Heart right ventricle (tissue), 16 donors: ENCODE measurements at regions not wholly inside any gene's neighbourhood (a gene's known extent, or its start where the extent isn't known, plus 50 kb on each side); places are given as distances from the start of the nearest gene placed in this dataset.

Experiments
- ATAC-seq, 8 donors: fragments of 200-7000 bp; cut with Tn5 transposase; one replicate each; pipeline ENCODE4 v1.9.1; 2020; ENCODE audit warnings: mild to moderate bottlenecking in 8 of 8, moderate library complexity in 8 of 8, moderate number of reproducible peaks in 1 of 8
- DNase-seq, 2 donors: peaks; one replicate each; pipeline ENCODE4 v3.0.0-alpha.2; 2020
- H3K27ac ChIP-seq, 10 donors: fragments of 200-600 bp; sonication (generic) in 2 of 10; one replicate each; pipeline versions ENCODE4 v1.5.0 to v1.8.0; 2020 to 2022; ENCODE audit warnings: mild to moderate bottlenecking in 3 of 10
- H3K27me3 ChIP-seq, 7 donors: fragments of 200-600 bp; one replicate each; pipeline ENCODE4 v1.8.0; 2021 to 2022; ENCODE audit warnings: mild to moderate bottlenecking in 2 of 7
- H3K36me3 ChIP-seq, 9 donors: fragments of 200-600 bp; sonication (generic) in 1 of 9; one replicate each; pipeline versions ENCODE4 v1.5.0 to v1.8.0; 2020 to 2022; ENCODE audit warnings: mild to moderate bottlenecking in 2 of 9
- H3K4me1 ChIP-seq, 9 donors: fragments of 200-600 bp; sonication (generic) in 1 of 9; one replicate each; pipeline versions ENCODE4 v1.5.0 to v1.8.0; 2020 to 2022; ENCODE audit warnings: mild to moderate bottlenecking in 4 of 9
- H3K4me3 ChIP-seq, 10 donors: fragments of 200-600 bp; sonication (generic) in 2 of 10; one replicate each; pipeline versions ENCODE4 v1.5.0 to v1.8.0; 2020 to 2022; ENCODE audit warnings: mild to moderate bottlenecking in 7 of 10, moderate library complexity in 2 of 10
- H3K9me3 ChIP-seq, 11 donors: fragments of 200-600 bp in 10 of 11; sonication (generic) in 2 of 11; one replicate each; pipeline versions ENCODE4 v1.5.0 to v1.8.0; 2013 to 2022; ENCODE audit warnings: mild to moderate bottlenecking in 2 of 11, control low read depth in 1 of 11, moderate library complexity in 1 of 11
- CTCF ChIP-seq, 9 donors: fragments of 200-600 bp; sonication (generic) in 2 of 9; IDR thresholded peaks; one replicate each; pipeline versions ENCODE4 v1.5.0 to v1.8.0; 2021 to 2022; ENCODE audit warnings: antibody characterized with exemption in 9 of 9, mild to moderate bottlenecking in 5 of 9, moderate library complexity in 1 of 9
- WGBS, 2 donors: extraction: QIAGEN DNeasy Blood & Tissue Kit; methylation state at CpG; one replicate each; pipeline ENCODE4 v1.1.7; 2013; ENCODE audit warnings: inconsistent platforms in 1 of 2; 5-methylcytosine and 5-hydroxymethylcytosine counted together
- intact Hi-C, 10 donors: fragments of 100-400 bp; cut with DNase I; formaldehyde crosslinking; loops; one replicate each; pipeline versions ENCODE4 v1.11.1 to v1.14.2; 2022
- donor health status: Arrhythmogenic right ventricular cardiomyopathy.
- donor health status: ischemic (EF 13 %, LVEDD 7.1; RV severe dilation, severe dysfunction).
- donor health status: healthy with polysubstance abuse.
- donor health status: DM: no; HTN: yes; CAD: no.
- donor health status: DM: no; HTN: no; CAD: no.
- donor health status: ischemic (EF 25% LVEDD 6.9; RV normal size, moderate dysfunction).
- donor health status: ischemic (EF 25% LVEDD 5.7; RV mildly dilated, moderate dysfunction).
- donor health status: healthy.
- donor health status: DM: yes; HTN: yes; CAD: no.
- donor health status: Ischemic cardiomyopathy.
- donor health status: ischemic (EF 35%, LVEDD 5.7; RV mildly dilated, moderate dysfunction).
- donor health status: nonischemic (EF 11% LVEDD 7.7; RV severe dilation, severe dysfunction).
- donor health status: DM: yes; HTN: yes; CAD: no.
- donor health status: PGD.
- donor health status: ischemic (EF 29% LVEDD 5.4; RV normal size, mild dysfunction).
- donor health status: nonischemic (EF 23%, LVEDD 6.1; RV moderate dilation, normal function).

- Histone ChIP-seq H3K27ac (no peak overlapping the region), H3K27me3 (no peaks in the 10 kb centered on the region), H3K4me3 (no peak overlapping the region), H3K9me3 (peaks cover 0 to 17% (median 0%) of the 10 kb centered on the region in 11 donors), H3K36me3 (no peaks in the 10 kb centered on the region), H3K4me1 (peaks cover 0 to 27% (median 9%) of the 10 kb centered on the region in 9 donors)
- WGBS, 2 donors: 74 to 90% methylated on average over 7 of the region's 7 CpGs
- DNase-seq: no peak
- TF ChIP-seq CTCF (IDR thresholded peaks at IDR 0.05): no peak
- intact Hi-C loops: loop anchor here in 1 of 10 donors (10.0 kb wide), 1 partner anchor 59 kb away; no protein-coding TSS in a partner anchor
- peak in 1 of 8 donors; percentile 27 for ATAC-seq
Observed at GRCh38 chr10:88165849-88166271, 302.4 kb downstream of the PTEN start.

- H3K4me1 ChIP-seq: peaks cover 0 to 27% (median 9%) of the 10 kb centered on the region in 9 donors
- intact Hi-C loops: loop anchor here in 1 of 10 donors (10.0 kb wide), 1 partner anchor 56 kb away; no protein-coding TSS in a partner anchor
- no peak overlapping the region for H3K4me3 ChIP-seq
- H3K27ac ChIP-seq: no peak overlapping the region
- ATAC-seq: no peak
- no peak for TF ChIP-seq CTCF (IDR thresholded peaks at IDR 0.05)
- H3K27me3 ChIP-seq: no peaks in the 10 kb centered on the region
- H3K9me3 ChIP-seq: peaks cover 0 to 22% (median under 1%) of the 10 kb centered on the region in 11 donors
- DNase-seq: no peak
- H3K36me3 ChIP-seq: no peaks in the 10 kb centered on the region
- 96 to 99% methylated on average over 3 of the region's 3 CpGs for WGBS, 2 donors
Observed at GRCh38 chr10:88168171-88169036, 305.0 kb downstream of the PTEN start.

- Histone ChIP-seq H3K4me1 (peaks cover 0 to 27% (median 9%) of the 10 kb centered on the region in 9 donors), H3K4me3 (no peak overlapping the region), H3K27ac (no peak overlapping the region), H3K27me3 (no peaks in the 10 kb centered on the region), H3K36me3 (no peaks in the 10 kb centered on the region), H3K9me3 (peaks cover 0 to 26% (median 3%) of the 10 kb centered on the region in 11 donors)
- DNase-seq: no peak
- TF ChIP-seq CTCF (IDR thresholded peaks at IDR 0.05): no peak
- intact Hi-C loops: loop anchor here in 1 of 10 donors (10.0 kb wide), 1 partner anchor 56 kb away; no protein-coding TSS in a partner anchor
- ATAC-seq: no peak
Observed at GRCh38 chr10:88169037-88169319, 305.6 kb downstream of the PTEN start.

- Histone ChIP-seq H3K27me3 (no peaks in the 10 kb centered on the region), H3K36me3 (no peaks in the 10 kb centered on the region), H3K4me1 (peaks cover 0 to 23% (median 9%) of the 10 kb centered on the region in 9 donors), H3K9me3 (peaks cover 0 to 42% (median 7%) of the 10 kb centered on the region in 11 donors), H3K4me3 (no peak overlapping the region), H3K27ac (no peak overlapping the region)
- 96 to 100% methylated on average over 1 of the region's 1 CpG for WGBS, 2 donors
- intact Hi-C loops: no loop called here
- no peak for TF ChIP-seq CTCF (IDR thresholded peaks at IDR 0.05)
- ATAC-seq: no peak
- no peak for DNase-seq
Observed at GRCh38 chr10:88170628-88171027, 307.2 kb downstream of the PTEN start.
